ENCODE measurements at regions not wholly inside any gene's neighbourhood (a gene's known extent, or its start where the extent isn't known, plus 50 kb on each side); places are given as distances from the start of the nearest gene placed in this dataset.

- no peak for TF ChIP-seq SP1 (IDR thresholded peaks at IDR 0.05)
- no peak for TF ChIP-seq FOXK2 (IDR thresholded peaks at IDR 0.05)
- TF ChIP-seq CTBP1 (IDR thresholded peaks at IDR 0.05; ENCODE audit: borderline replicate concordance): no peak
- no peak for TF ChIP-seq NFRKB (IDR thresholded peaks at IDR 0.05)
- TF ChIP-seq FOXA1 (IDR thresholded peaks at IDR 0.05): no peak
- TF ChIP-seq FOXM1 (IDR thresholded peaks at IDR 0.05; ENCODE audit: borderline replicate concordance): no peak
- TF ChIP-seq ELF4 (IDR thresholded peaks at IDR 0.05): no peak
- TF ChIP-seq PKNOX1 (IDR thresholded peaks at IDR 0.05): no peak
- TF ChIP-seq SUZ12 (IDR thresholded peaks at IDR 0.05): no peak
- TF ChIP-seq ZNF384 (IDR thresholded peaks at IDR 0.05): no peak
- TF ChIP-seq BHLHE40 (IDR thresholded peaks at IDR 0.05; ENCODE audit: borderline replicate concordance): no peak
- TF ChIP-seq ARNT (IDR thresholded peaks at IDR 0.05): no peak
These were observed 185.8 kb downstream of the CAPZA3 start for GRCh38 chr12:18923721-18924120.

Measured in HEK293T (cell line).